DOHH2 (cell line): ENCODE measurements at regions not wholly inside any gene's neighbourhood (a gene's known extent, or its start where the extent isn't known, plus 50 kb on each side); places are given as distances from the start of the nearest gene placed in this dataset.

Experiments
- H3F3A ChIP-seq: fragments of 200-600 bp; sonication (generic), shearing (Covaris generic); 2 replicates; pipeline ENCODE4 v1.6.0; 2016; ENCODE audit warnings: antibody characterized with exemption, mild to moderate bottlenecking; ENCODE audit not compliant: control insufficient read depth, insufficient read depth
- H3K27ac ChIP-seq: fragments of 200-600 bp; sonication (generic); 2 replicates; pipeline ENCODE4 v1.5.1; 2014; ENCODE audit warnings: low read depth, mild to moderate bottlenecking, low read length, moderate library complexity
- H3K27me3 ChIP-seq: fragments of 200-600 bp; sonication (generic); 2 replicates; pipeline ENCODE4 v1.6.1; 2014; ENCODE audit warnings: mild to moderate bottlenecking, low read length, mixed read lengths; ENCODE audit not compliant: control insufficient read depth
- H3K36me3 ChIP-seq: fragments of 200-600 bp; sonication (generic); 2 replicates; pipeline ENCODE4 v1.6.1; 2014; ENCODE audit warnings: mild to moderate bottlenecking, low read length, moderate library complexity, mixed read lengths; ENCODE audit not compliant: control insufficient read depth
- H3K4me1 ChIP-seq: fragments of 200-600 bp; sonication (generic); 2 replicates; pipeline ENCODE4 v1.6.1; 2014; ENCODE audit warnings: mild to moderate bottlenecking, low read length, mixed read lengths; ENCODE audit not compliant: control insufficient read depth
- H3K4me2 ChIP-seq: fragments of 200-600 bp; sonication (generic); 2 replicates; pipeline ENCODE4 v1.6.0; 2014; ENCODE audit warnings: mild to moderate bottlenecking, low read length, moderate library complexity
- H3K4me3 ChIP-seq: fragments of 200-600 bp; sonication (generic); 2 replicates; pipeline ENCODE4 v1.5.1; 2014; ENCODE audit warnings: mild to moderate bottlenecking, low read length, mixed read lengths
- H3K79me2 ChIP-seq: fragments of 200-600 bp; sonication (generic); 2 replicates; pipeline ENCODE4 v1.6.1; 2014; ENCODE audit warnings: mild to moderate bottlenecking, low read length, mixed read lengths; ENCODE audit not compliant: control insufficient read depth
- H3K9me2 ChIP-seq: fragments of 200-600 bp; sonication (generic); replicated peaks from 2 replicates; pipeline ENCODE4 v1.6.1; 2014; ENCODE audit warnings: mild to moderate bottlenecking, low read length, mixed read lengths; ENCODE audit not compliant: control insufficient read depth
- H3K9me3 ChIP-seq: fragments of 200-600 bp; sonication (generic); 2 replicates; pipeline ENCODE4 v1.6.1; 2014; ENCODE audit warnings: antibody characterized with exemption, low read length, mixed read lengths; ENCODE audit not compliant: control insufficient read depth, insufficient read depth
- H4K20me1 ChIP-seq: fragments of 200-600 bp; sonication (generic); 2 replicates; pipeline ENCODE4 v1.6.0; 2014; ENCODE audit warnings: low read depth, mild to moderate bottlenecking, antibody characterized with exemption, low read length, moderate library complexity; ENCODE audit not compliant: control insufficient read depth, insufficient read depth
- EZH2phosphoT487 ChIP-seq: fragments of 200-600 bp; sonication (generic); IDR thresholded peaks from 2 replicates; pipeline ENCODE4 v1.6.1; 2017; ENCODE audit warnings: borderline replicate concordance, mild to moderate bottlenecking, antibody characterized with exemption, low read length, moderate library complexity, mixed read lengths
- TF ChIP-seq, protein P1 (sequence below): fragments of 200-600 bp; sonication (generic); IDR thresholded peaks from one replicate; pipeline ENCODE4 v1.5.1; 2014; ENCODE audit warnings: antibody characterized with exemption, mild to moderate bottlenecking, low read depth, low read length; ENCODE audit not compliant: poor library complexity, severe bottlenecking

DNA sequence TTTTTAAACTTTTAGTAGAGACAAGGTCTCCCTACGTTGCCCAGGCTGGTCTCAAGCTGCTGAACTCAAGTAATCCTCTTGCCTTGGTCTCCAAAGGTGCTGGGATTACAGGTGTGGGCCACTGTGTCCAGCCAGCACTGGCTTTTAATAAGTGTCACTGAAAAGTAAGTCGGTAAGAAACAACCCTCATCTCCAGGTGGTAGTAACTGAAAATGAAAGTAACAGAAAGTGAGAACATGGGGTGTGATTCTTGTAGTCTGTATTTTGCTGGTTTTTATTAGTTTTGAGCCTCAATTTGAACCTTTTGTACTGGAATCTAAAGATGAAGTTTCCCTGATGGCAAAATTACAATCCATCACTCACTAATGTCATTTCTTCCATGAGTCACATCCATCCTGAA, 238.1 kb upstream of the AGA start:
- no peaks in the 10 kb centered on the region for H3K36me3 ChIP-seq
- H3K9me3 ChIP-seq: no peaks in the 10 kb centered on the region
- no peak overlapping the region for H3K27ac ChIP-seq
- H3K4me2 ChIP-seq: no peak overlapping the region
- H4K20me1 ChIP-seq: no peaks in the 10 kb centered on the region
- no peaks in the 10 kb centered on the region for H3F3A ChIP-seq
- H3K4me1 ChIP-seq: no peaks in the 10 kb centered on the region
- H3K79me2 ChIP-seq: no peaks in the 10 kb centered on the region
- H3K4me3 ChIP-seq: no peak overlapping the region
- TF ChIP-seq, protein P1, sequence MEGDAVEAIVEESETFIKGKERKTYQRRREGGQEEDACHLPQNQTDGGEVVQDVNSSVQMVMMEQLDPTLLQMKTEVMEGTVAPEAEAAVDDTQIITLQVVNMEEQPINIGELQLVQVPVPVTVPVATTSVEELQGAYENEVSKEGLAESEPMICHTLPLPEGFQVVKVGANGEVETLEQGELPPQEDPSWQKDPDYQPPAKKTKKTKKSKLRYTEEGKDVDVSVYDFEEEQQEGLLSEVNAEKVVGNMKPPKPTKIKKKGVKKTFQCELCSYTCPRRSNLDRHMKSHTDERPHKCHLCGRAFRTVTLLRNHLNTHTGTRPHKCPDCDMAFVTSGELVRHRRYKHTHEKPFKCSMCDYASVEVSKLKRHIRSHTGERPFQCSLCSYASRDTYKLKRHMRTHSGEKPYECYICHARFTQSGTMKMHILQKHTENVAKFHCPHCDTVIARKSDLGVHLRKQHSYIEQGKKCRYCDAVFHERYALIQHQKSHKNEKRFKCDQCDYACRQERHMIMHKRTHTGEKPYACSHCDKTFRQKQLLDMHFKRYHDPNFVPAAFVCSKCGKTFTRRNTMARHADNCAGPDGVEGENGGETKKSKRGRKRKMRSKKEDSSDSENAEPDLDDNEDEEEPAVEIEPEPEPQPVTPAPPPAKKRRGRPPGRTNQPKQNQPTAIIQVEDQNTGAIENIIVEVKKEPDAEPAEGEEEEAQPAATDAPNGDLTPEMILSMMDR: no peak
- TF ChIP-seq EZH2phosphoT487: no peak
- no peaks in the 10 kb centered on the region for H3K9me2 ChIP-seq
- no peaks in the 10 kb centered on the region for H3K27me3 ChIP-seq

- Histone ChIP-seq H3K9me3 (no peaks in the 10 kb centered on the region), H3F3A (no peaks in the 10 kb centered on the region), H3K9me2 (no peaks in the 10 kb centered on the region), H3K4me2 (no peak overlapping the region), H3K4me3 (no peak overlapping the region), H3K79me2 (no peaks in the 10 kb centered on the region), H3K27ac (no peak overlapping the region), H3K4me1 (no peaks in the 10 kb centered on the region), H4K20me1 (no peaks in the 10 kb centered on the region), H3K36me3 (no peaks in the 10 kb centered on the region), H3K27me3 (no peaks in the 10 kb centered on the region)
- TF ChIP-seq EZH2phosphoT487: no peak
- TF ChIP-seq, protein P1: no peak
Measured at GRCh38 chr4:177681902-177682301, 239.7 kb upstream of the AGA start.

GRCh38 chr4:177687117-177687516, 244.9 kb upstream of the AGA start:
- H4K20me1 ChIP-seq: no peaks in the 10 kb centered on the region
- no peaks in the 10 kb centered on the region for H3K27me3 ChIP-seq

More at GRCh38 chr4:177687117-177687516, 244.9 kb upstream of the AGA start:
- no peaks in the 10 kb centered on the region for H3K4me1 ChIP-seq
- H3K9me2 ChIP-seq: no peaks in the 10 kb centered on the region
- no peaks in the 10 kb centered on the region for H3K79me2 ChIP-seq
- no peak overlapping the region for H3K4me3 ChIP-seq
- TF ChIP-seq, protein P1: no peak
- TF ChIP-seq EZH2phosphoT487: no peak
- H3F3A ChIP-seq: no peaks in the 10 kb centered on the region
- no peak overlapping the region for H3K4me2 ChIP-seq
- H3K9me3 ChIP-seq: no peaks in the 10 kb centered on the region
- no peak overlapping the region for H3K27ac ChIP-seq
- H3K36me3 ChIP-seq: no peaks in the 10 kb centered on the region
